ENCODE measurements at regions not wholly inside any gene's neighbourhood (a gene's known extent, or its start where the extent isn't known, plus 50 kb on each side); places are given as distances from the start of the nearest gene placed in this dataset.

GRCh38 chr10:129038522-129038921 lies 428.5 kb upstream of the MGMT start:
- no peak for DNase-seq (ENCODE audit: low read depth)
- TF ChIP-seq CTCF (IDR thresholded peaks at IDR 0.05; ENCODE audit: insufficient read depth, low read depth, low read length, missing control alignments): no peak
- no peak overlapping the region for H3K4me3 ChIP-seq (ENCODE audit: low read length)

GRCh38 chr10:129039406-129040370 lies 427.4 kb upstream of the MGMT start:
- H3K4me3 ChIP-seq (ENCODE audit: low read length): no peak overlapping the region
- TF ChIP-seq CTCF (IDR thresholded peaks at IDR 0.05; ENCODE audit: insufficient read depth, low read depth, low read length, missing control alignments): no peak
- DNase-seq (ENCODE audit: low read depth): no peak

- no peak overlapping the region for H3K4me3 ChIP-seq (ENCODE audit: low read length)
- no peak for DNase-seq (ENCODE audit: low read depth)
- no peak for TF ChIP-seq CTCF (IDR thresholded peaks at IDR 0.05; ENCODE audit: insufficient read depth, low read depth, low read length, missing control alignments)
Measured at GRCh38 chr10:129040377-129040776, 426.7 kb upstream of the MGMT start.

- DNase-seq (ENCODE audit: low read depth): no peak
- no peak for TF ChIP-seq CTCF (IDR thresholded peaks at IDR 0.05; ENCODE audit: insufficient read depth, low read depth, low read length, missing control alignments)
- H3K4me3 ChIP-seq (ENCODE audit: low read length): no peak overlapping the region
Measured at GRCh38 chr10:129041916-129042315, 425.1 kb upstream of the MGMT start.

GRCh38 chr10:129042776-129043595 lies 424.1 kb upstream of the MGMT start:
- H3K4me3 ChIP-seq (ENCODE audit: low read length): no peak overlapping the region
- no peak for TF ChIP-seq CTCF (IDR thresholded peaks at IDR 0.05; ENCODE audit: insufficient read depth, low read depth, low read length, missing control alignments)
- no peak for DNase-seq (ENCODE audit: low read depth)

GRCh38 chr10:129043691-129044090 lies 423.4 kb upstream of the MGMT start:
- H3K4me3 ChIP-seq (ENCODE audit: low read length): no peak overlapping the region
- no peak for TF ChIP-seq CTCF (IDR thresholded peaks at IDR 0.05; ENCODE audit: insufficient read depth, low read depth, low read length, missing control alignments)
- no peak for DNase-seq (ENCODE audit: low read depth)

Data from epithelial cell of esophagus (primary cell).